Epithelial cell of proximal tubule (primary cell): ENCODE measurements at regions not wholly inside any gene's neighbourhood (a gene's known extent, or its start where the extent isn't known, plus 50 kb on each side); places are given as distances from the start of the nearest gene placed in this dataset.

ENCODE experiments used
- DNase-seq: peaks from one replicate; pipeline ENCODE4 v3.0.0-alpha.2; 2011; ENCODE audit warnings: low read depth
- H3K4me3 ChIP-seq: 2 replicates; pipeline ENCODE4 v1.5.1; 2011; ENCODE audit warnings: low read depth, mild to moderate bottlenecking, low read length
- CTCF ChIP-seq: conservative IDR thresholded peaks from 2 replicates; pipeline ENCODE4 v1.5.1; 2012; ENCODE audit warnings: low read depth, mild to moderate bottlenecking, low read length

GRCh38 chr1:4128616-4129015, 228.5 kb upstream of the C1orf174 start:
- no peak overlapping the region for H3K4me3 ChIP-seq
- no peak for DNase-seq
- TF ChIP-seq CTCF, result no peak

- no peak overlapping the region for H3K4me3 ChIP-seq
- no peak for DNase-seq
- no peak for TF ChIP-seq CTCF
These were observed 229.6 kb upstream of the C1orf174 start for GRCh38 chr1:4129693-4130092.

GRCh38 chr1:4130096-4130495, 230.0 kb upstream of the C1orf174 start:
- H3K4me3 ChIP-seq, result no peak overlapping the region
- no peak for TF ChIP-seq CTCF
- no peak for DNase-seq

- DNase-seq, result no peak
- no peak overlapping the region for H3K4me3 ChIP-seq
- no peak for TF ChIP-seq CTCF
These were observed 231.7 kb upstream of the C1orf174 start for GRCh38 chr1:4131734-4132133.

- no peak overlapping the region for H3K4me3 ChIP-seq
- no peak for TF ChIP-seq CTCF
- no peak for DNase-seq
These were observed 232.6 kb upstream of the C1orf174 start for GRCh38 chr1:4132352-4133296.

GRCh38 chr1:4133297-4133938, 233.3 kb upstream of the C1orf174 start:
- DNase-seq, result no peak
- no peak overlapping the region for H3K4me3 ChIP-seq
- no peak for TF ChIP-seq CTCF
